Neural cell (in vitro differentiated cells): ENCODE measurements at regions not wholly inside any gene's neighbourhood (a gene's known extent, or its start where the extent isn't known, plus 50 kb on each side); places are given as distances from the start of the nearest gene placed in this dataset.

Experiments
- H2AFZ ChIP-seq: fragments of 200-600, 300-800 bp; sonication (generic), shearing (Covaris generic); 2 replicates; pipeline ENCODE4 v1.6.0; 2014; ENCODE audit warnings: low read depth, mild to moderate bottlenecking, antibody characterized with exemption, low read length, moderate library complexity
- H3F3A ChIP-seq: fragments of 200-600 bp; shearing (Covaris generic); 2 replicates; pipeline ENCODE4 v1.6.1; 2016; ENCODE audit warnings: mild to moderate bottlenecking, moderate library complexity, mixed read lengths, antibody characterized with exemption, low read length; ENCODE audit not compliant: insufficient read depth, poor library complexity, severe bottlenecking
- H3K27ac ChIP-seq: fragments of 200-600, 300-800 bp; sonication (generic), shearing (Covaris generic); 2 replicates; pipeline ENCODE4 v1.5.1; 2014; ENCODE audit warnings: mild to moderate bottlenecking, low read length, moderate library complexity
- H3K27me3 ChIP-seq: fragments of 300-800, 200-600 bp; sonication (generic), shearing (Covaris generic); 2 replicates; pipeline ENCODE4 v1.6.0; 2014; ENCODE audit warnings: mild to moderate bottlenecking, low read depth, low read length, moderate library complexity; ENCODE audit not compliant: insufficient read depth
- H3K36me3 ChIP-seq: fragments of 300-800, 200-600 bp; sonication (generic), shearing (Covaris generic); 2 replicates; pipeline ENCODE4 v1.5.1; 2014; ENCODE audit warnings: mild to moderate bottlenecking, antibody characterized with exemption, low read length, moderate library complexity; ENCODE audit not compliant: insufficient read depth
- H3K4me2 ChIP-seq: fragments of 300-800, 200-600 bp; sonication (generic), shearing (Covaris generic); 2 replicates; pipeline ENCODE4 v1.6.0; 2014; ENCODE audit warnings: mild to moderate bottlenecking, low read length
- H3K4me3 ChIP-seq: fragments of 300-800, 200-600 bp; sonication (generic), shearing (Covaris generic); 2 replicates; pipeline ENCODE4 v1.5.1; 2014; ENCODE audit warnings: mild to moderate bottlenecking, low read length, moderate library complexity
- H3K79me2 ChIP-seq: fragments of 200-600 bp; shearing (Covaris generic); replicated peaks from 2 replicates; pipeline ENCODE4 v1.6.0; 2014; ENCODE audit warnings: mild to moderate bottlenecking, low read length, moderate library complexity; ENCODE audit not compliant: insufficient read depth
- H3K9ac ChIP-seq: fragments of 300-800, 200-600 bp; sonication (generic), shearing (Covaris generic); 2 replicates; pipeline ENCODE4 v1.6.1; 2016; ENCODE audit warnings: mild to moderate bottlenecking, low read length, mixed read lengths
- H3K9me2 ChIP-seq: fragments of 200-600 bp; shearing (Covaris generic); 2 replicates; pipeline ENCODE4 v1.6.1; 2016; ENCODE audit warnings: mild to moderate bottlenecking, low read length, mixed read lengths; ENCODE audit not compliant: insufficient read depth
- H3K9me3 ChIP-seq: fragments of 200-600, 300-800 bp; sonication (generic), shearing (Covaris generic); 2 replicates; pipeline ENCODE4 v1.6.1; 2016; ENCODE audit warnings: mild to moderate bottlenecking, mixed run types, low read length, moderate library complexity, mixed read lengths
- H4K20me1 ChIP-seq: fragments of 200-600 bp; shearing (Covaris generic); 2 replicates; pipeline ENCODE4 v1.6.1; 2016; ENCODE audit warnings: mild to moderate bottlenecking, mixed run types; ENCODE audit not compliant: insufficient read depth
- EP300 ChIP-seq: fragments of 450-650 bp; conservative IDR thresholded peaks from 2 replicates; pipeline ENCODE4 v1.6.1; 2014; ENCODE audit warnings: antibody characterized with exemption, mild to moderate bottlenecking, moderate library complexity; ENCODE audit not compliant: poor library complexity, severe bottlenecking
- EZH2 ChIP-seq: fragments of 200-600, 300-800 bp; shearing (Covaris generic), sonication (generic); IDR thresholded peaks from 2 replicates; pipeline ENCODE4 v1.6.1; 2014; ENCODE audit warnings: antibody characterized with exemption, low read length, borderline replicate concordance, mild to moderate bottlenecking; ENCODE audit not compliant: insufficient read depth, poor library complexity, severe bottlenecking
- MXI1 ChIP-seq: fragments of 450-650 bp; conservative IDR thresholded peaks from 2 replicates; pipeline ENCODE4 v1.6.1; 2014; ENCODE audit warnings: antibody characterized with exemption, mild to moderate bottlenecking; ENCODE audit not compliant: poor library complexity, severe bottlenecking
- POLR2AphosphoS5 ChIP-seq: IDR thresholded peaks from 2 replicates; pipeline ENCODE4 v1.6.1; 2012
- RAD21 ChIP-seq: fragments of 450-650 bp; conservative IDR thresholded peaks from 2 replicates; pipeline ENCODE4 v1.6.1; 2014; ENCODE audit warnings: antibody characterized with exemption, mild to moderate bottlenecking, moderate library complexity
- SMC3 ChIP-seq: fragments of 450-650 bp; conservative IDR thresholded peaks from 2 replicates; pipeline ENCODE4 v1.6.1; 2014; ENCODE audit warnings: antibody characterized with exemption, mild to moderate bottlenecking, moderate library complexity; ENCODE audit not compliant: poor library complexity
- TAF1 ChIP-seq: IDR thresholded peaks from 2 replicates; pipeline ENCODE4 v1.6.1; 2012; ENCODE audit warnings: low read depth
- TF ChIP-seq, protein P1 (sequence below): IDR thresholded peaks from 2 replicates; pipeline ENCODE4 v1.6.1; 2012; ENCODE audit warnings: borderline replicate concordance
- TF ChIP-seq, protein P2 (sequence below): fragments of 450-650 bp; IDR thresholded peaks from 2 replicates; pipeline ENCODE4 v1.5.1; 2014; ENCODE audit warnings: antibody characterized with exemption, mild to moderate bottlenecking, moderate library complexity; ENCODE audit not compliant: poor library complexity, severe bottlenecking

DNA sequence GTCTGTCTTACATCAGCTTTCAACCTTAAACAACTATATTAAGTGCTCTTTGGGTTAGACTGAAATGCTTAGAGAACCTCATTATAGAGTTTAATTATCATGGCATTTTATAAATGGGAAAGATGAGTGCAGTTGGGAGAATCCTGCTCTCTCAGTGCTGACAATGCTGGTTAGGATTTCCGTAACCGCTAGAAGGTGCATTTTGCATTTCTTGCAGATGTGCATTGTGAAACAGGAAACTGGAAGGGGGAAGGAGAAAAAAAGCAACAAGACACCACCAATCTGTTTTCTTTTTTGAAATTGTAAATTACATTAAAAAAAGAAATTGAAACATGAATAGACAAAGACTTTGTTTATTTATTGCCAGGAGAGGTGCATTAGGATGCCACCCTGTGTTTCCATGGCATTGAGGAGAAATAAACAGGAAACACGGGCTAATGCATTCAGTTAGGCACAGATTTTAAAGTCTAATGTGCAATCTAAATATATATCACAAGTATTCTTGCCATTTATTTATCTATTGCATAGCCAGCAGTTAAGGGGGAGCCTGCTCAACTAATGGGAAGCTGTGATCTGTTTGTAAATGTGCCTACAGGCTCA, 478.9 kb downstream of the PSAT1 start:
- H4K20me1 ChIP-seq: no peaks in the 10 kb centered on the region
- H3K4me2 ChIP-seq: no peak overlapping the region
- no peaks in the 10 kb centered on the region for H3K79me2 ChIP-seq
- H3K9ac ChIP-seq: peak overlapping the region; percentile 3
- H3K27ac ChIP-seq: peak overlapping the region; percentile 1
- no peak overlapping the region for H2AFZ ChIP-seq
- H3K9me3 ChIP-seq: no peaks in the 10 kb centered on the region
- TF ChIP-seq SMC3 (no peak), POLR2AphosphoS5 (peak; percentile 26), EP300 (peak; percentile 41)
- TF ChIP-seq, protein P1, sequence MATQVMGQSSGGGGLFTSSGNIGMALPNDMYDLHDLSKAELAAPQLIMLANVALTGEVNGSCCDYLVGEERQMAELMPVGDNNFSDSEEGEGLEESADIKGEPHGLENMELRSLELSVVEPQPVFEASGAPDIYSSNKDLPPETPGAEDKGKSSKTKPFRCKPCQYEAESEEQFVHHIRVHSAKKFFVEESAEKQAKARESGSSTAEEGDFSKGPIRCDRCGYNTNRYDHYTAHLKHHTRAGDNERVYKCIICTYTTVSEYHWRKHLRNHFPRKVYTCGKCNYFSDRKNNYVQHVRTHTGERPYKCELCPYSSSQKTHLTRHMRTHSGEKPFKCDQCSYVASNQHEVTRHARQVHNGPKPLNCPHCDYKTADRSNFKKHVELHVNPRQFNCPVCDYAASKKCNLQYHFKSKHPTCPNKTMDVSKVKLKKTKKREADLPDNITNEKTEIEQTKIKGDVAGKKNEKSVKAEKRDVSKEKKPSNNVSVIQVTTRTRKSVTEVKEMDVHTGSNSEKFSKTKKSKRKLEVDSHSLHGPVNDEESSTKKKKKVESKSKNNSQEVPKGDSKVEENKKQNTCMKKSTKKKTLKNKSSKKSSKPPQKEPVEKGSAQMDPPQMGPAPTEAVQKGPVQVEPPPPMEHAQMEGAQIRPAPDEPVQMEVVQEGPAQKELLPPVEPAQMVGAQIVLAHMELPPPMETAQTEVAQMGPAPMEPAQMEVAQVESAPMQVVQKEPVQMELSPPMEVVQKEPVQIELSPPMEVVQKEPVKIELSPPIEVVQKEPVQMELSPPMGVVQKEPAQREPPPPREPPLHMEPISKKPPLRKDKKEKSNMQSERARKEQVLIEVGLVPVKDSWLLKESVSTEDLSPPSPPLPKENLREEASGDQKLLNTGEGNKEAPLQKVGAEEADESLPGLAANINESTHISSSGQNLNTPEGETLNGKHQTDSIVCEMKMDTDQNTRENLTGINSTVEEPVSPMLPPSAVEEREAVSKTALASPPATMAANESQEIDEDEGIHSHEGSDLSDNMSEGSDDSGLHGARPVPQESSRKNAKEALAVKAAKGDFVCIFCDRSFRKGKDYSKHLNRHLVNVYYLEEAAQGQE: no peak
- no peaks in the 10 kb centered on the region for H3K9me2 ChIP-seq
- H3K4me3 ChIP-seq: no peak overlapping the region
- no peaks in the 10 kb centered on the region for H3K27me3 ChIP-seq
- no peaks in the 10 kb centered on the region for H3F3A ChIP-seq
- H3K36me3 ChIP-seq: no peaks in the 10 kb centered on the region

DNA sequence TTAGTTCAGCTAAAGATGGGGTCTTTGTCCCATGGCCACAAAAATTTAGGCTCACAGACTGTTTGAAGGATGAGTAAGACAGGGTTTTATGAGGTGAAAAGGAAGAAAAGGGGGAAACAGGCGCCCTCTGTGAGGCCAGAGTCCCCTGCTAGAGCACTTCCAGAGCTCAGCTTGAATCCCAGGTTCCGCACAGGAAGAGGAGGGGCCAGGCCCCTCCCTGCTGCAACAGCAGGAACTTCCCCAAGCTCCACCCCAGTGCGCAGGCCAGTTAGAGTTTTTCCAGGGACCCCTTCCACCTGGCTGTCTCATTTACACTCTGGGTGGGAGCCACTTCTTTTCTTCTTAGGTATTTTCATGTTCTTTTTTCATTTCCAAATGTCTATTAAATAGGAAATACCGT, 480.8 kb downstream of the PSAT1 start:
- H3K27ac ChIP-seq: no peak overlapping the region
- no peak overlapping the region for H3K4me2 ChIP-seq
- no peak overlapping the region for H3K4me3 ChIP-seq
- H3K9me3 ChIP-seq: no peaks in the 10 kb centered on the region
- H3K9me2 ChIP-seq: no peaks in the 10 kb centered on the region
- no peak overlapping the region for H2AFZ ChIP-seq
- H3K36me3 ChIP-seq: no peaks in the 10 kb centered on the region
- no peak overlapping the region for H3K9ac ChIP-seq
- no peaks in the 10 kb centered on the region for H3F3A ChIP-seq
- H4K20me1 ChIP-seq: no peaks in the 10 kb centered on the region
- H3K27me3 ChIP-seq: no peaks in the 10 kb centered on the region
- H3K79me2 ChIP-seq: no peaks in the 10 kb centered on the region
- TF ChIP-seq SMC3 (no peak), TAF1 (no peak), RAD21 (no peak), EP300 (no peak), POLR2AphosphoS5 (no peak), MXI1 (no peak), EZH2 (no peak)
- TF ChIP-seq, protein P1: no peak
- TF ChIP-seq, protein P2, sequence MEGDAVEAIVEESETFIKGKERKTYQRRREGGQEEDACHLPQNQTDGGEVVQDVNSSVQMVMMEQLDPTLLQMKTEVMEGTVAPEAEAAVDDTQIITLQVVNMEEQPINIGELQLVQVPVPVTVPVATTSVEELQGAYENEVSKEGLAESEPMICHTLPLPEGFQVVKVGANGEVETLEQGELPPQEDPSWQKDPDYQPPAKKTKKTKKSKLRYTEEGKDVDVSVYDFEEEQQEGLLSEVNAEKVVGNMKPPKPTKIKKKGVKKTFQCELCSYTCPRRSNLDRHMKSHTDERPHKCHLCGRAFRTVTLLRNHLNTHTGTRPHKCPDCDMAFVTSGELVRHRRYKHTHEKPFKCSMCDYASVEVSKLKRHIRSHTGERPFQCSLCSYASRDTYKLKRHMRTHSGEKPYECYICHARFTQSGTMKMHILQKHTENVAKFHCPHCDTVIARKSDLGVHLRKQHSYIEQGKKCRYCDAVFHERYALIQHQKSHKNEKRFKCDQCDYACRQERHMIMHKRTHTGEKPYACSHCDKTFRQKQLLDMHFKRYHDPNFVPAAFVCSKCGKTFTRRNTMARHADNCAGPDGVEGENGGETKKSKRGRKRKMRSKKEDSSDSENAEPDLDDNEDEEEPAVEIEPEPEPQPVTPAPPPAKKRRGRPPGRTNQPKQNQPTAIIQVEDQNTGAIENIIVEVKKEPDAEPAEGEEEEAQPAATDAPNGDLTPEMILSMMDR: no peak
